Tibial artery (tissue), 4 donors: ENCODE measurements at regions not wholly inside any gene's neighbourhood (a gene's known extent, or its start where the extent isn't known, plus 50 kb on each side); places are given as distances from the start of the nearest gene placed in this dataset.

ENCODE experiments used
- DNase-seq, 2 donors: peaks; one replicate each; pipeline ENCODE4 v3.0.0-alpha.2; 2019
- H3K27ac ChIP-seq, 2 donors: fragments of 200-600 bp; sonication (generic) in 1 of 2; 1 replicate in 1 of 2; 2 replicates in 1 of 2; pipeline ENCODE4 v1.5.1; 2018 to 2019; ENCODE audit warnings: mild to moderate bottlenecking in 1 of 2
- H3K27me3 ChIP-seq, 2 donors: fragments of 200-600 bp; sonication (generic) in 1 of 2; one replicate each; pipeline versions ENCODE4 v1.5.1 to v1.6.0; 2016 to 2019
- H3K36me3 ChIP-seq, 3 donors: fragments of 200-600 bp; sonication (generic) in 2 of 3; one replicate each; pipeline ENCODE4 v1.5.1; 2016 to 2019; ENCODE audit warnings: mild to moderate bottlenecking in 2 of 3
- H3K4me1 ChIP-seq, 4 donors: fragments of 200-600 bp; sonication (generic) in 2 of 4; 1 replicate in 3 of 4; 2 replicates in 1 of 4; pipeline ENCODE4 v1.5.1; 2016 to 2019
- H3K4me3 ChIP-seq, 2 donors: fragments of 200-600 bp; sonication (generic) in 1 of 2; 1 replicate in 1 of 2; 2 replicates in 1 of 2; pipeline ENCODE4 v1.5.1; 2018 to 2019; ENCODE audit warnings: mild to moderate bottlenecking in 2 of 2
- H3K9me3 ChIP-seq, 3 donors: fragments of 200-600 bp; sonication (generic) in 1 of 3; one replicate each; pipeline ENCODE4 v1.5.1; 2016 to 2019
- CTCF ChIP-seq, 2 experiments: fragments of 200-600 bp in 1 of 2; fragments of 450-650 bp in 1 of 2; IDR thresholded peaks; one replicate each; pipeline ENCODE4 v1.5.1; 2017 to 2019; ENCODE audit warnings: antibody characterized with exemption in 2 of 2, mild to moderate bottlenecking in 1 of 2, moderate library complexity in 1 of 2
- intact Hi-C: fragments of 100-400 bp; cut with DNase I; formaldehyde crosslinking; loops from one replicate; pipeline ENCODE4 v1.15.0; 2023; ENCODE audit warnings: low total_unique reads

DNA sequence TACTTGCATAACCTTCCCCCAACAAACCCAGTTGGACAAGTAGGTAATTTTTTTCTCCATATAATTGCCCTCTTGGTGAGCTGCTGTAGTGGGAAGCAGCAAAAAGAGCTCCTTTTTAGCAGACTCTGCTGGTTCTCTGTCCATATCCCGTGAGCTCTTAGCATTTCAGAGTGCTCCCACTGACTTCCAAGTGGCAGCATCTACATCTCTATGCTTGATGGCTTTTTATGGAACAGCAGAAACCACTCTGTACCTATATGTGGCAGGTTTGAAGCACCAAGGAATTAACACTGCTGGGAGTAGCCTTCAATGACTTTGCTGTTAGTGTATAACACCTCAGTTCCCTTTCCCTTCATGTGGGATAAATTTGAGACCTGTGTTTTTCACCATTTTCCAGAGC is 168.4 kb upstream of the NHS start:
- Histone ChIP-seq H3K4me1 (no peaks in the 10 kb centered on the region), H3K36me3 (no peaks in the 10 kb centered on the region), H3K27ac (no peak overlapping the region), H3K9me3 (peaks cover 0 to 5% (median 0%) of the 10 kb centered on the region in 3 donors), H3K27me3 (no peaks in the 10 kb centered on the region), H3K4me3 (no peak overlapping the region)
- no peak for TF ChIP-seq CTCF (IDR thresholded peaks at IDR 0.05)
- intact Hi-C loops: no loop called here
- DNase-seq: no peak

GRCh38 chrX:17214962-17215361 is 160.0 kb upstream of the NHS start:
- H3K27me3 ChIP-seq: no peaks in the 10 kb centered on the region
- H3K4me1 ChIP-seq: peaks cover 0 to 10% (median 0%) of the 10 kb centered on the region in 4 donors
- peaks cover 0 to 5% (median 0%) of the 10 kb centered on the region in 3 donors for H3K9me3 ChIP-seq
- no peak overlapping the region for H3K4me3 ChIP-seq
- H3K36me3 ChIP-seq: no peaks in the 10 kb centered on the region
- intact Hi-C loops: no loop called here
- no peak overlapping the region for H3K27ac ChIP-seq
- TF ChIP-seq CTCF (IDR thresholded peaks at IDR 0.05): no peak
- no peak for DNase-seq

DNA sequence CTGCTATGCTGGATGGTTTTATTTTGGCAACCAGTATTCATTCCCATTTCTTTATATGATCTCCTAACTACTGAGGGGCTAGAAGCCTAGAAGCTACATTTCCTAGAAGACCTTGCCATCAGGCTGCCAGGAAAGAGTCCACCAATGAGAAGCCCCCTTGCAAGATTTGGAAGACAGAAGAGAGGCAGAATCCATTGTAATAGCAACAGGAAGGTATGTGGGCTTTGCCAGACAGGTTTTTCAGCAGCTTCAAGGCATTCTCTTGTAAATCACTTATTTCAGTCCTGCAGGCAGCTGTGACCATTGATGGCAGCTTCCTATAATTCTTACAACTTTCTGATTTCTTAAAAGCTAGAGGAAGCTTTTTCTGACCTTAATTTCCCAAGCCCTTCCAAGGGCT is 148.3 kb upstream of the NHS start:
- H3K36me3 ChIP-seq: no peaks in the 10 kb centered on the region
- H3K4me3 ChIP-seq: no peak overlapping the region
- DNase-seq: no peak
- H3K9me3 ChIP-seq: peaks cover 0 to 3% (median 0%) of the 10 kb centered on the region in 3 donors
- no peaks in the 10 kb centered on the region for H3K27me3 ChIP-seq
- TF ChIP-seq CTCF (IDR thresholded peaks at IDR 0.05): no peak
- H3K27ac ChIP-seq: no peak overlapping the region
- intact Hi-C loops: no loop called here
- H3K4me1 ChIP-seq: no peaks in the 10 kb centered on the region

- no peak overlapping the region for H3K4me3 ChIP-seq
- no peak for DNase-seq
- no peaks in the 10 kb centered on the region for H3K36me3 ChIP-seq
- H3K4me1 ChIP-seq: no peaks in the 10 kb centered on the region
- no peaks in the 10 kb centered on the region for H3K27me3 ChIP-seq
- H3K9me3 ChIP-seq: no peaks in the 10 kb centered on the region
- intact Hi-C loops: no loop called here
- no peak for TF ChIP-seq CTCF (IDR thresholded peaks at IDR 0.05)
- H3K27ac ChIP-seq: no peak overlapping the region
These were observed 137.9 kb upstream of the NHS start for GRCh38 chrX:17237146-17237545.

DNA sequence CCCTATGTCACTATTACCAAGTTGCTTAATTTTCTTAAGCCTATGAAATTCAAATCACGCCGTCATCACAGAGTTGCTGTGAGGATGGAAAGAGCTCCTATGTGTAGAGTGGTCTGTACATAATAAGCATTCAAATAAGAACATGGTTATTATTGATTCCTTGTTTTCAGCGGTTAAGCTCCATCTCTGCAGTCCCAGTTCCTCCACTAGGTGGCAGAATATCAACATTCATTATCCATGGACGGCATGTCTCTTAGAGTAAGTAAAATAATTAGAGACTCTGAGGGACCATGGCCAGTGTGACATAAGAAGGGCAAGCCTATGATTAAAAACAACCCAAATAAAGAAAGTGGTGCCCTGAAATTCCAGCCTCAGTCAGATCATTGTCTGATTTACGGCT is 132.5 kb upstream of the NHS start:
- intact Hi-C loops: loop anchor here (5.0 kb wide), 2 partner anchors 130 to 450 kb away; no protein-coding TSS in a partner anchor
- DNase-seq: peak; percentile 32 to 59

More for the DNA sequence above, 132.5 kb upstream of the NHS start:
- no peaks in the 10 kb centered on the region for H3K36me3 ChIP-seq
- no peak overlapping the region for H3K27ac ChIP-seq
- no peak overlapping the region for H3K4me3 ChIP-seq
- H3K9me3 ChIP-seq: no peaks in the 10 kb centered on the region
- H3K27me3 ChIP-seq: no peaks in the 10 kb centered on the region
- H3K4me1 ChIP-seq: peaks cover 0 to 5% (median 0%) of the 10 kb centered on the region in 4 donors
- TF ChIP-seq CTCF (IDR thresholded peaks at IDR 0.05): peak; percentile 67 to 73
